WTC11 (cell line): ENCODE measurements at regions not wholly inside any gene's neighbourhood (a gene's known extent, or its start where the extent isn't known, plus 50 kb on each side); places are given as distances from the start of the nearest gene placed in this dataset.

Experiments
- JUN ChIP-seq: sonication (generic); formaldehyde crosslinking; IDR thresholded peaks from 2 replicates; pipeline ENCODE4 v1.8.0; 2023; ENCODE audit warnings: mild to moderate bottlenecking, missing genetic modification reagents
- TCF7 ChIP-seq: sonication (generic); formaldehyde crosslinking; IDR thresholded peaks from 2 replicates; pipeline ENCODE4 v1.8.0; 2022; ENCODE audit warnings: mild to moderate bottlenecking, low read depth, missing genetic modification reagents, moderate library complexity
- TF ChIP-seq, protein P1 (sequence below): fragments of 200-600 bp; IDR thresholded peaks from 2 replicates; pipeline ENCODE4 v1.8.0; 2022; ENCODE audit warnings: antibody characterized with exemption

GRCh38 chr7:88586219-88586618 is 173.3 kb upstream of the ZNF804B start:
- TF ChIP-seq, protein P1, sequence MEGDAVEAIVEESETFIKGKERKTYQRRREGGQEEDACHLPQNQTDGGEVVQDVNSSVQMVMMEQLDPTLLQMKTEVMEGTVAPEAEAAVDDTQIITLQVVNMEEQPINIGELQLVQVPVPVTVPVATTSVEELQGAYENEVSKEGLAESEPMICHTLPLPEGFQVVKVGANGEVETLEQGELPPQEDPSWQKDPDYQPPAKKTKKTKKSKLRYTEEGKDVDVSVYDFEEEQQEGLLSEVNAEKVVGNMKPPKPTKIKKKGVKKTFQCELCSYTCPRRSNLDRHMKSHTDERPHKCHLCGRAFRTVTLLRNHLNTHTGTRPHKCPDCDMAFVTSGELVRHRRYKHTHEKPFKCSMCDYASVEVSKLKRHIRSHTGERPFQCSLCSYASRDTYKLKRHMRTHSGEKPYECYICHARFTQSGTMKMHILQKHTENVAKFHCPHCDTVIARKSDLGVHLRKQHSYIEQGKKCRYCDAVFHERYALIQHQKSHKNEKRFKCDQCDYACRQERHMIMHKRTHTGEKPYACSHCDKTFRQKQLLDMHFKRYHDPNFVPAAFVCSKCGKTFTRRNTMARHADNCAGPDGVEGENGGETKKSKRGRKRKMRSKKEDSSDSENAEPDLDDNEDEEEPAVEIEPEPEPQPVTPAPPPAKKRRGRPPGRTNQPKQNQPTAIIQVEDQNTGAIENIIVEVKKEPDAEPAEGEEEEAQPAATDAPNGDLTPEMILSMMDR = no peak
- TF ChIP-seq TCF7 (CRISPR knock-in tag) = no peak
- no peak for TF ChIP-seq JUN (CRISPR knock-in tag)
